GM18508 (cell line): ENCODE measurements at regions not wholly inside any gene's neighbourhood (a gene's known extent, or its start where the extent isn't known, plus 50 kb on each side); places are given as distances from the start of the nearest gene placed in this dataset.

Experiments
- ATAC-seq: cut with Tn5 transposase; IDR thresholded peaks from one replicate; pipeline ENCODE4 v1.9.1; 2021; ENCODE audit warnings: moderate number of reproducible peaks; ENCODE audit not compliant: insufficient read depth, unreplicated experiment

DNA sequence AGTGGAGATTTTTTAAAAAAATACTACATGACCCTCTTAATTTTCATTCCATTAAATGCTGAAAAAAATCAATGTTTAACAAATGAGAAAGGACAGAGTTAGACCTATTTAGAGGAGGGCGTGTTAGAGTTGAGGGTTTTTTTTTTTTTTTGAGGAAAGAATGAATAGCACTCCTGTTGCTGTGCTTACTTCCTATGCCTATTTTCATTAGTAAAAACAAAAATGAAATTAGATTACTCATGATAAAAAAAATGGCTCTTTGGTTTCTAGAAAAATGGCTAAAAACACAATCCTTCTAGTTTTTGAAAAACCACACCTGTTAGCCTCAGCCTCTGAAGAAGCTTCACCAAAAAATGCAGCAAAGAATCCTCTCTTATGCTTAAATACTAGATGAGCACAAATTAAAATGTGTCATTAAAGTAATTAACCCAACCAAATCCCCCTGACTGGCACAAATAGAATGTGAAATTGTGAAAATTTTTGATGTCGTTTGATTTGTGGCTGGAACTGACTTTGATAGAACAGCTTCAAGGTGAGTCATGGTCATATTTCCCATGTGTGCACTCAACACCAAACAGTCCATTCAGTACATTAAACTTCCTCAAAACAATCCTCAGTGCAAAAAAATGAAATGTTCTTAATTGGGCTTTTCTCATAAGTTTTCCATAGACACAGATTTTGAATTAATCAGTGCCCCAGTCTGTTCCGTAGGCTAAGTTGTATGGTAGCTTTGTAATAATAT is 98.0 kb downstream of the MACIR start:
- ATAC-seq = no peak

DNA sequence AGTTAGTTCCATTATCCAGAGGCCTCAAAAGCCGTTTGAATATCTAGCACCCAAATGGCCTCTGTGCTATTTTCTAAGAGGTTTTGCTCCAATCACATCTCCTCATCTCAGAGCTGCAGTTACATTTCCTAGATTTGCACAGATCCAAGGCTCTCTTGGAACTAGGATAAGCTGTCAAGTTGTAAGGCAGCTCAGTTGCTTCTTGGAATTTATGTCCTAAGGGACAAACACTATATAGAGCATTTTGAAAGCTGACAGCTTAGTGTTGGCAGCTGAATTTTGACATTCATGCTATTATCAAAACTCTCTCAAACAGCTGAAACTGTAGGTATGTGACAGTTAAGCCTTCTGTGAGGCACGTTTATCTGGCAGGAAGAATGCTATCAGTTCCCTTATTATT is 97.0 kb downstream of the MACIR start:
- ATAC-seq = no peak

- no peak for ATAC-seq
These were observed 95.9 kb downstream of the MACIR start for GRCh38 chr5:103354446-103354845.

- ATAC-seq = no peak
These were observed 95.0 kb downstream of the MACIR start for GRCh38 chr5:103353581-103353980.

DNA sequence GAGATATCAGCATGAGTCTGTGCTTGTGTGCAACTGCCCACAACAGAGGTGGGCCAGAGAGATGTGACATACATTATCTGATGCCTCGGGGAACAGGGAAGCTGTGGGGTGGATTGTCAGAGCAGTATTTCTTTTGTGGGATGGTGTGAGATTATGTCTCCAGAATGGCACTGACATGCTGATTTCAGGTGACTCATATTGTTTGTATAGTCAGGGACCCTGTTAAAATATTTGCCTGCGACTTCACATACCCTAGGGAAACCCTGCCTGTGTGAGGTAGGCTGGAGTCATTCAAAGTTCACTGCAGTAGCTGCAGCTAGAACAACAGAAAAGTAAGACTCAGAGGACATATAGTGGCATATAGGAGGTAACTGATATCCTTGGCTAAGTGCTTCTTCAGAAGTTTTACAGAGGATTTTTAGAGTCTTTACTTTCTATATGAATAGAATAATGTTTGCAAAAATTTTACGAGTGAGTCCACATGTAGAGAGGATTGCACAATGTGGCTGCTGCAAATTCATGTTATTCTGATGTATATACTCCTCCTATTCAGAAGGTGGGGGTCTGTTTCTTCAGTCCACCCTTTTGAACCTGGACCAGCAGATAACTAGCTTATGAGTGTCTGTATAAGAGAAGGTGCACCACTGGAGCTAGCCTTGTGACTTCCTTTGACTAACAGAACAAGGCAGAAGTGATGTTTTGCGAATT is 89.3 kb downstream of the MACIR start:
- no peak for ATAC-seq

DNA sequence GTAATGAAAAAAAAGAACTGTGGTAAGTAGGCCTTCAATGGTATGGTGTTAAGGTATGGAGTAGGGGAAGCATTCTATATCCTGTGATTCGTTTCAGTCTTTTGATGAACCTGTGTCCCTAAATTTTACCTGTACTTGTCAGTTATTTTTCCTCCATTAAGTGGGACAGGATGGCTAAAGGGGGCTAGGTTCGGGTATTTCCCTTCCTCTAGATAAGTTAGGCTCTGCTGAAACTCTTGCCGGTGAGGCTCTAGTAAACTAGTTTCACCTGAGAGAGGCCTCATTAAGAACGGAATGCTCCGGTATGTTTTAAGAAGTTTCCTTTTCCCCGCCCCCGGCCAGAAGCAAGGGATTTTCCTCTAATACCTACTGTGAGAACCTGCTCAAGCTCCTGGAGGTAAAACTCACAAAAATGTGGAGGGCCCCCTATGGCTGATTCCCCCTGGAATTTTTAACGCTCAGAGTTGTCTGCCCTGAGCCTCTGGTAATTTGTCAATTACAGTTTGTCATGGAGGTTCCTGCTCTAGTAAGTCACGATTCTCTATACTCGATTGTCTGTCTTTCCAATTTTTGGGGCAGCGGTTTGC is 87.7 kb downstream of the MACIR start:
- ATAC-seq = no peak

GRCh38 chr5:103345461-103345860 is 86.9 kb downstream of the MACIR start:
- no peak for ATAC-seq

- ATAC-seq = peak; percentile 100
These were observed 82.3 kb downstream of the MACIR start for GRCh38 chr5:103340717-103341388.

- ATAC-seq = no peak
These were observed 81.6 kb downstream of the MACIR start for GRCh38 chr5:103340132-103340531.

DNA sequence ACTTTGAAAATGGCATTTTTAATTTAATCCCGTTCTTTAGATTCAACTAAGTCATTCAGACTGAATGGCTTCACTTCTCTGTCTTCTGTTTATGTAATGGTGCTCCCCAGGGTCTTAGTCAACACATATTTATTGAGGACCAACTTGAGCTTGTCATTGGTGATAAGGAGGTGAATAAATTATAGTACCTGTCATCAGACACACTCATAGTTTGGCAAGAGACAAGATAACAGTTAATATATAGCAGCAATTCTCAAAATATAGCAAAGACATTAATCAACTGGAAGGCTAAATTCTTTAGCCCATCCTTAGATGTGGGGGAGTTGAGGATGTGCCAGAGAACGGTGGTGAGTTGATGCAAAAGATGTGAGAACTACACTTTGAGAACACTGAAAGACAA is 78.4 kb downstream of the MACIR start:
- no peak for ATAC-seq

GRCh38 chr5:103333376-103333775 is 74.8 kb downstream of the MACIR start:
- no peak for ATAC-seq

- ATAC-seq = no peak
These were observed 72.3 kb downstream of the MACIR start for GRCh38 chr5:103330875-103331274.
